ENCODE measurements at regions not wholly inside any gene's neighbourhood (a gene's known extent, or its start where the extent isn't known, plus 50 kb on each side); places are given as distances from the start of the nearest gene placed in this dataset.

DNA sequence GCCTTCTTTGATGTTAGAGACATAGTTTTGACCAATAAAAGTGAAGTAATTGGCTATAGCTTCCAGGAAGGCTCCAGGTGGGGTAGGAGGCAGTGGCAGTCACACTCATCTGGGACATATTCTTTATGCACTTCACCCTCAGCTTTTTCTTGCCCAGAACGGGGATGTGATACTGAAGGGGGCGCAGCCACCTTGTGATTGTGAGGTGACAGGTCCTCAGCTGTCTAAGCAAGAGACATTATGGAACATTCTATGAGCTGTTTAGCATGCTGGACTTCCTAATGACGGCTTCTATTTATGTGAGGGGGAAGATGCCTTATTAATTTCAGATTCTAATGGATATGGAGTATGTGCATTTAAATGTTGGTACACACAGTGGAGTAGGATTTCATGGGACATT is 151.3 kb upstream of the ZFP64 start:
- ChIA-PET POLR2A (no interaction called here), CTCF (no interaction called here)
- Histone ChIP-seq H3K4me3 (ENCODE audit: low read depth, low read length) (no peak overlapping the region), H3K27ac (ENCODE audit: low read depth, low read length) (no peak overlapping the region), H3K27me3 (ENCODE audit: control insufficient read depth, insufficient read depth, low read length) (no peaks in the 10 kb centered on the region), H3K9me3 (ENCODE audit: control insufficient read depth, insufficient read depth, low read length) (no peaks in the 10 kb centered on the region; the same call in 1 of the 2 replicates)
- TF ChIP-seq, protein P1, sequence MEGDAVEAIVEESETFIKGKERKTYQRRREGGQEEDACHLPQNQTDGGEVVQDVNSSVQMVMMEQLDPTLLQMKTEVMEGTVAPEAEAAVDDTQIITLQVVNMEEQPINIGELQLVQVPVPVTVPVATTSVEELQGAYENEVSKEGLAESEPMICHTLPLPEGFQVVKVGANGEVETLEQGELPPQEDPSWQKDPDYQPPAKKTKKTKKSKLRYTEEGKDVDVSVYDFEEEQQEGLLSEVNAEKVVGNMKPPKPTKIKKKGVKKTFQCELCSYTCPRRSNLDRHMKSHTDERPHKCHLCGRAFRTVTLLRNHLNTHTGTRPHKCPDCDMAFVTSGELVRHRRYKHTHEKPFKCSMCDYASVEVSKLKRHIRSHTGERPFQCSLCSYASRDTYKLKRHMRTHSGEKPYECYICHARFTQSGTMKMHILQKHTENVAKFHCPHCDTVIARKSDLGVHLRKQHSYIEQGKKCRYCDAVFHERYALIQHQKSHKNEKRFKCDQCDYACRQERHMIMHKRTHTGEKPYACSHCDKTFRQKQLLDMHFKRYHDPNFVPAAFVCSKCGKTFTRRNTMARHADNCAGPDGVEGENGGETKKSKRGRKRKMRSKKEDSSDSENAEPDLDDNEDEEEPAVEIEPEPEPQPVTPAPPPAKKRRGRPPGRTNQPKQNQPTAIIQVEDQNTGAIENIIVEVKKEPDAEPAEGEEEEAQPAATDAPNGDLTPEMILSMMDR (IDR thresholded peaks at IDR 0.05; ENCODE audit: low read depth, low read length): no peak
- DNase-seq (ENCODE audit: low read depth, low spot score): no peak

DNA sequence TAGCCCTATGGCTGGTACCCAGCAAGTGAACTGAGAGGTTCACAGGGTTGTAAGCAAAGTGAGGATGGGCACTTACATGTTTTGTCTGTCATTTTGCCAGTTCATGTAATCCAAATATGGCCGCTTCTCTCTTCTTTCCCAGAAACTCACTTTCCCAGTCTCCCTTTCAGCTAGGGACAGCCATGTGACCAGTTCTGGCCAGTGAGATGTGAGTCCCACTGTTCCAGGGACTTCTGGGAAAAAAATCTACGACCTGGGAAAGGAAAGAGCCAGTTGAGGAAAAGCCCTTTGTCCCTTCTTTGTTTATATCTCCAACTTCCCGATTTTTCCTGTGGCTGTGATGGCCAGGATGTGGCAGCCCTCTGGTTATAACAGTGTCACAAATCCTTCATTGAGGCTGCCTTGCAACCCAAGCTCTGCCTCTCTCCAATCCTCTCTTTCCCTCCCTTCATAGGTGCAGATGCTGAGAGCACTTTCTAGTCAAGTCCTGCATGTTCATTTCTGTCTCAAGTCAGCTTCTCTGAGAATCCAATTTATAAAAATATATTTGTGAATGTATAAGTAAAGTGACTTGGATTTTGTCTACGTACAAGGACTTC is 148.6 kb upstream of the ZFP64 start:
- ChIA-PET CTCF (no interaction called here), POLR2A (no interaction called here)
- H3K27me3 ChIP-seq (ENCODE audit: control insufficient read depth, insufficient read depth, low read length): no peaks in the 10 kb centered on the region
- TF ChIP-seq, protein P1 (IDR thresholded peaks at IDR 0.05; ENCODE audit: low read depth, low read length): no peak
- no peaks in the 10 kb centered on the region; the same call in 1 of the 2 replicates for H3K9me3 ChIP-seq (ENCODE audit: control insufficient read depth, insufficient read depth, low read length)
- H3K4me3 ChIP-seq (ENCODE audit: low read depth, low read length): no peak overlapping the region
- no peak for DNase-seq (ENCODE audit: low read depth, low spot score)
- no peak overlapping the region for H3K27ac ChIP-seq (ENCODE audit: low read depth, low read length)

DNA sequence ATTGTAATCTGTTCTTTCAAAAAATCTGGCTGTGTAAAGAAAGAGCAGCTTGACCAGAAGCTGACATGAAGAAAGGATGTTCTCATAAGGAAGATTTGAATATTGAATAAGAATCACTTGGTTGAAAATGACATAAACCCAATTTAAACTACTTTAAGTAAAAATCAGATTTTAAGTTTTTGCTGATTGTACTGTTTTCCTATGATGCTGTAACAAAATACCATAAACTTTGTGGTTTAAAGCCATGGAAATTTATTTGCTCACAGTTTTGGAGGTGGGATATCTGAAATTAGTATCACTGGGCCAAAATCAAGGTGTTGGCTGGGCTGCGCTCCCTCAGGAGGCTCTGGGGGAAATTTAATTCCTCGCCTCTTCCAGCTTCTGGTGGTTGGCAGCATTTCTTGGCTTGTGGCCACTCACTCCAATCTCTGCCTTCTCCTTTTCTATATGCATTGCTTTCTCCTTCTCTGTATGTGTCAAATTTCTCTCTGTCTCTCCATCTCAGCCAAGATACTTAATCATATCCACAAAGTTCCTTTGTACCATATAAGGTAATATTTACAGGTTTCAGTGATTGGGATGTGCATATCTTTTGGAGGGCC is 141.2 kb upstream of the ZFP64 start:
- DNase-seq (ENCODE audit: low read depth, low spot score): no peak
- H3K27me3 ChIP-seq (ENCODE audit: control insufficient read depth, insufficient read depth, low read length): no peaks in the 10 kb centered on the region
- ChIA-PET POLR2A (no interaction called here), CTCF (interaction anchor here (1.1 kb wide), 1 partner anchor 19 kb away, joined by 3 read pairs; no protein-coding TSS in a partner anchor)
- H3K27ac ChIP-seq (ENCODE audit: low read depth, low read length): no peak overlapping the region
- TF ChIP-seq, protein P1 (IDR thresholded peaks at IDR 0.05; ENCODE audit: low read depth, low read length): no peak
- H3K4me3 ChIP-seq (ENCODE audit: low read depth, low read length): no peak overlapping the region
- no peaks in the 10 kb centered on the region for H3K9me3 ChIP-seq (ENCODE audit: control insufficient read depth, insufficient read depth, low read length)

DNA sequence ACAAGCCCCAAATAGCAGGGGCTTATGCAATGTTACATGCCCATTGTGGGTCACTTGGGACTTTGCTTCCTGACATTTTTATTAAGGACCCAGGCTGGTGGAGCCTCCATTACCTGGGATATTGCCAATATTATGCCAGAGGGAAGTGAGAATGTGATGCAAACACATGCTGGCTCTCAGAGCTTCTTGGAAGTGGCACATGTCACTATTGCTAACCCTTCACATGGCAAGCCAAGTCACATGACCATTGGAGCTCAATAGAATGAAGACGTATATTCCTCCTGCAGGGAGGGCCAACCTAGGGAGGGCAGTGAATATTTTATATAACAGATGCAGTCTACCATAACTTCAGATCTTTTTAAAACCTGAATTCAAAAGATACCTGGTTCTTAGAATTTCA is 140.7 kb upstream of the ZFP64 start:
- DNase-seq (ENCODE audit: low read depth, low spot score): no peak
- POLR2A ChIA-PET: no interaction called here
- Histone ChIP-seq H3K9me3 (ENCODE audit: control insufficient read depth, insufficient read depth, low read length) (no peaks in the 10 kb centered on the region), H3K27ac (ENCODE audit: low read depth, low read length) (no peak overlapping the region), H3K4me3 (ENCODE audit: low read depth, low read length) (no peak overlapping the region), H3K27me3 (ENCODE audit: control insufficient read depth, insufficient read depth, low read length) (no peaks in the 10 kb centered on the region)
- CTCF ChIA-PET: interaction anchor here (1.1 to 1.5 kb wide), 2 partner anchors 19 to 20 kb away, joined by 3 to 4 read pairs; no protein-coding TSS in a partner anchor
- TF ChIP-seq, protein P1 (IDR thresholded peaks at IDR 0.05; ENCODE audit: low read depth, low read length): no peak

DNA sequence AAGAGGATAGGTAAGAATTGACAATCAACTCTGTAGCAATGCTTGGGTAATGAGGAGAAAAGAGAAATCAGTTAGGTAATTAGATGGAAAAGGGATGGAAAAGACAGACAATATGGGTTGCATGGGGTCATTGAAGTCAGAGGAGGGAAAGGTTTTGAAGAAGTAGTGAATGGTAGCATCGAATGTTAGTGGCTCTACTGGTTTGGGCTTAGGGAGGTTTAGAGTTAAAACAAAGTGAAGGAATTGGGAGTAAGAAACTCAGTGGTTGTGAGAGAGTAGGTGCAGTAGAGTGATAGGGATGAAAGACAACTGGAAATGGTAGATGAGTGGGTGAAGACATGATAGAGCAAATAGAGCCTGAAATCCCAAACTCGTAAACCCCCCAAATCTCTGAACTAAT is 140.1 kb upstream of the ZFP64 start:
- Histone ChIP-seq H3K27ac (ENCODE audit: low read depth, low read length) (no peak overlapping the region), H3K4me3 (ENCODE audit: low read depth, low read length) (no peak overlapping the region), H3K27me3 (ENCODE audit: control insufficient read depth, insufficient read depth, low read length) (no peaks in the 10 kb centered on the region), H3K9me3 (ENCODE audit: control insufficient read depth, insufficient read depth, low read length) (no peaks in the 10 kb centered on the region)
- CTCF ChIA-PET: interaction anchor here (1.1 to 1.5 kb wide), 2 partner anchors 18 to 19 kb away, joined by 3 to 4 read pairs; no protein-coding TSS in a partner anchor
- no peak for DNase-seq (ENCODE audit: low read depth, low spot score)
- TF ChIP-seq, protein P1 (IDR thresholded peaks at IDR 0.05; ENCODE audit: low read depth, low read length): no peak
- POLR2A ChIA-PET: no interaction called here

Data from AG04450 (cell line).